Activated CD4-positive, alpha-beta T cell treated with anti-CD3 and anti-CD28 coated beads, Interleukin-2, Interleukin-4, amounts not matched to agents 100 ng/mL and 50 ng/mL, durations not matched to agents 16 hours and 8 hours (primary cell): ENCODE measurements at regions not wholly inside any gene's neighbourhood (a gene's known extent, or its start where the extent isn't known, plus 50 kb on each side); places are given as distances from the start of the nearest gene placed in this dataset.

Source experiments
- DNase-seq: peaks from one replicate; pipeline ENCODE4 v3.0.0-alpha.2; 2020; ENCODE audit warnings: low spot score

GRCh38 chr2:206845877-206846276, 80.5 kb downstream of the FASTKD2 start:
- no peak for DNase-seq

DNA sequence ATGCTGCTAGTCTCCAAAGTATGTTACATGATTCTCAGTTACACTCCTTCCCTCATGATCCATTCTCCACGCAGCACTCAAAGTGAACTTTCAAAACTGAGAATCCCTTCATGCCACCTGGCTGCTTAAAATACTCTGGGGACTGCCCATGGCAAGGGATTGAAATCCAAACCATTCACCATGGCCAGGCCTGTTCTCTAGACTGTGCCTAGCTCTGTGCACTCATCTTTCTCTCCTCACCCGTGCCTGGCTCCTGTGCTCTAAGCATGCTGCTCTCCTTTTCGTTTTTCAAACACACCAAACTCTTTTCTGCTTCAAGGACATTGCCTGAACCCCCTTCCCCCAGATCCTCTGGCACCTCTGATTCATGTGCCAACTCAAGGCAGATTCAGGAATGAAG, 80.9 kb downstream of the FASTKD2 start:
- DNase-seq, result no peak

GRCh38 chr2:206846981-206847834, 81.8 kb downstream of the FASTKD2 start:
- DNase-seq, result no peak

GRCh38 chr2:206850369-206850768, 85.0 kb downstream of the FASTKD2 start:
- DNase-seq, result no peak

DNA sequence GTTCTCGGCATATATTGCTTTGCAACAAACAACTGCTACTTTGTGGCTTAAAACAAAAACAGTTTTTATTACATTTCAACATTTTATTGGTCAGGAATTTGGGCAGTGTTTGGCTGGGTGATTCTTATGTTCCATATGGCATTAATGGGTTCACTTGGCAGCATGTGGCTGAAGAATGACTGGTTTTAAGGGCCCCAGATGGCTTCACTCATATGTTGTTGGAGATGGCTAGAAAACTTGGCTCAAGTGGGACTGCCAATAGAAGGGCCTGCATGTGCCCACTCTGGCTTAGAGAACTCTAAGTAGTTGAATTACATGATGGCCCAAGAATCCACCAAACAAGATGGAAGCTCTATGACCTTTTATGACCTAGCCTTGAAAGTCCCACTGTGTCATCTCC, 86.1 kb downstream of the FASTKD2 start:
- DNase-seq, result no peak

DNA sequence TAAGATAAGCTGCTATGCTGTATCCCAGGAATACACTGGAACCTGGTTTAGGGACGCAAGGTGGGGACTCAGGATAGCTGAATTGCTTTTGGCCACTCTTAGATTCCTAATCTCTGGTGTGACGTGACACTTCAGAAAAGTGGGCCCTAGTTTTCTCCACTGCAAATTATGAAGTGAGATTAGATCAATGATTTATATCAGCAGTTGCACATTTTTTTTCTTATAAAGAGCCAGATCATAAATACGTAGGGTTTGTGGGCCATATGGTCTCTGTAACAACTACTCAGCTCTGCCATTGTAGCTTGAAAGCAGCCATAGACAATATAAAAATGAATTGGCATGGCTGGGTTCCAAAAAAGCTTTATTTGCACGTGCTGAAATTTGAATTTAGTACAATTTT, 85.4 kb upstream of the CPO start:
- DNase-seq, result no peak

- no peak for DNase-seq
Measured at GRCh38 chr2:206855585-206856433, 83.5 kb upstream of the CPO start.

DNA sequence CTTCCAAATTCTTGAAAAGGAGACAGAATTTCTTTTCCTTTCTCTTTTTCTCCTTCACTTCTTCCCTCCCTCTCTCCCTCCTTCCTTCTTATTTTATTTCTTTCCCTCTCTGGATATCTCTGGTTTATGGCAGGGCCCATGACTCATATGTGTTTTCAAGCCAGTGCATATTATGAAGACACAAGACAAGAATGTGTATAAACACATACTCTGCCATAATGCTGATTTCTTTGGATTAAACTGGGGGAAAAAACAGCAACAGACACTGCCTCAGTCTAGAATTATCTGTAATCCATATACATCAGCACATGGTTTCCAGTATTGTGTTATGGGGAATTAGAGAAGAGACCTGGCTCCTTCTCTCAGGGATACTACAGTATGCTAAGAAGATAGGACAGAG, 82.8 kb upstream of the CPO start:
- no peak for DNase-seq

- DNase-seq, result no peak
Measured at GRCh38 chr2:206858687-206859329, 80.5 kb upstream of the CPO start.

- peak; percentile 36 for DNase-seq
Measured at GRCh38 chr2:206859330-206859739, 80.0 kb upstream of the CPO start.

DNA sequence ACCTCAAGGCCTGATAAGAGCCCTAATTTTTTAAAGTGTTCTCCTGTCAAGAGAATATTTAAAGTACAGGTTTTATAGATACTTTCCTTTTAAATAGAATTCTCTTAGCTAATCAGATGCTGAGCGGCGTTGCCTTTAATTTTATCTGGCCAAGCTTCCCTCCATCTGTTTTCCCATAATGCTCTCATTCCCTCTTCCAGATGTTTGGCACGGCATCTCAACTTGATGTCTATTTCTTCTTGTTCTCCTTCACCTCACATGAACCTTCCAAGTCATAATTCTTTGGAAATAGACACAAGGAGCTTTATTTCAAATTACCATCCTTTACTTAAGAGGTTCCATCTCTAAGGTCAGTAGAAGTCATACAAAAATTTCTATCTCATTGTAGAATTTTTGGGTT, 76.1 kb upstream of the CPO start:
- DNase-seq, result no peak

- DNase-seq, result no peak
Measured at GRCh38 chr2:206863716-206864115, 75.6 kb upstream of the CPO start.

- DNase-seq, result peak; percentile 2
Measured at GRCh38 chr2:206867006-206867405, 72.3 kb upstream of the CPO start.

DNA sequence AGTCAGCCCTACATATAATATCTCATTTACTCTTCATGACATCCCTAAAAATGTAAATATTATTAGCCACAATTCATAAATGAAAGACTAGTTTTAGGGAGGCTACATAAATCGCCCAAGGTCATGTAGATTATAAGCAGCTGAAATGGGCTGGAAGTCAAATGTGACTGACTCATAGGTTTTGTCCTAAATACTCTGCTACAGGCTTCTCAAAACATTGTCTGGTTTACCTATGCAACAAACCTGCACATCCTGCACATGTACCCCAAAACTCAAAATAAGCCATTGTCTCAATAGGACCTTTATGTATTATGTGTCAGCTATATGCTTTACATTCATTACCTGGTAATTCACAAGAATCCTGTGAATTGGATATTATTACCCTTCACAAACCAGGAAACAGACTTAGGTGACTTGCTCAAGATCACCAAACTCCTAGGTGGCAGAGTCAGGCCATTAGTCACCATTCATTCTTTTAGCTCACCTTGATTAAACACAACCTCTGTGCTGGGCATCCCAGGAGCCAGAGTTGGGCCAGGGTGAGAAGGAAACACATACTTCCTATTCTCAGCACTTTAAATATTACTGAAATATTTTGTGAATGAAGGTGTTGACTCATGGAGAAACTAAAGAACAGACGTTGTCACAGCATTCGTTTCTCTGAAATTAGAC, 69.4 kb upstream of the CPO start:
- DNase-seq, result no peak

DNA sequence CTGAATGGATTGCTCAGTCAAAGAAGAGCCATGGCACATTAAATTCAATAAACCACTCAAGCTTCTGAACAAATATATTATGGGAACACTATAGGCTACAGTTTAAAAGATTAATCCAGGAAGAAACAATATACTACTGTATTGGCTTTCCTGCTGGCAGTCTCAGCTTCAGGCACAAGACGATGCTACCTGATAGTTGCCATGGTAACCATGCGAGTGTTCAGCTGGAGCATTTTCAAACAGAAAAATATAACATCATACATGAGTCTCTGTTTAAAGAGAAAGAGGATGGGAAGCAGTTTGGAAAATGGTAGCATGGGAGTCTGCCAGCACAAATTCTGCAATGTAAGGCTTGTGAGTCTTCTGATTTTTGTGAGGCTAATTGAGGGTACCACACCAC, 65.9 kb upstream of the CPO start:
- DNase-seq, result no peak

- no peak for DNase-seq
Measured at GRCh38 chr2:206875701-206876100, 63.6 kb upstream of the CPO start.

- DNase-seq, result no peak
Measured at GRCh38 chr2:206876216-206876860, 63.0 kb upstream of the CPO start.

DNA sequence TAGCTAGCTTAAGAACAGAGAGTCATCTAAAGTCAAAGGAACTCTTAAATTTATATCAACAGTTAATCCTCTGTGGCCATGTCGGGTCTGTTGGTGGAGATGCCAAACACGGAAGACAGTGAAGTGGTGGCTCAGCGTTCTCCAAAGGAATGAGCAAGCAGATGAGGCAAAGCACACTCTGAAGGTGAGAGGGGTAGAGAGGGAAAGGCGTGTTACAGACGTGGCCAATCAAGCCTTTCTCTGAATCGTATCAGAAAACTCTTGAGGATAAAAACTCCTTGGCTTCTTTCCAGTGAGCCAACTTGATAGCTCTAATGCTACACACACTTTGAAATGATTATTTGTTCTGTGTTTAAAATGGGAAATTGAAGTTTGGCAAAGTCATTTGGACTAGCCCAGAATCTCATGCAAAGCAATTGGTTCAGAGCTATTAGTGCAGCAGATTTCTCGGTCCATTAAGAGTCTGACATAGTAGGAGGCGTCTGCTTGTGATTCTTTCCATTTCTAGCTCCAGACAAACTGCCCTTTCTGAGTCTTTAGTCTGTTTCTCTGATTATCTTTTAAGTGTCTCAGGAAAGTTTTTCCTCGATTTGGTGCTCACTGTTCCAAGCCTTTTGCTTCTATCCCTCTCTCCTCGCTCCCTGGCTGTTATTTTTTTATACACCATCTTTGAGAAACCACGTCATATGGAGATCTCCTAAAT, 57.5 kb upstream of the CPO start:
- DNase-seq, result no peak

- no peak for DNase-seq
Measured at GRCh38 chr2:206886696-206887095, 52.6 kb upstream of the CPO start.

GRCh38 chr2:206887745-206888144, 51.6 kb upstream of the CPO start:
- DNase-seq, result no peak
